BE2C (cell line): ENCODE measurements at regions not wholly inside any gene's neighbourhood (a gene's known extent, or its start where the extent isn't known, plus 50 kb on each side); places are given as distances from the start of the nearest gene placed in this dataset.
"Not testable (repeated sequence)": the region's sequence is repeated elsewhere in the genome, so short reads cannot be mapped to it uniquely, and the experiment has no call there.

Experiments used
- DNase-seq: peaks from one replicate; pipeline ENCODE4 v3.0.0-alpha.2; 2020
- H3K27me3 ChIP-seq: fragments of 250-450 bp; sonication (Bioruptor Pico); 2 replicates; pipeline ENCODE4 v1.5.1; 2020; ENCODE audit warnings: mild to moderate bottlenecking
- H3K36me3 ChIP-seq: fragments of 250-450 bp; sonication (Bioruptor Pico); 2 replicates; pipeline ENCODE4 v1.5.1; 2020; ENCODE audit warnings: mild to moderate bottlenecking
- H3K4me1 ChIP-seq: fragments of 250-450 bp; sonication (Bioruptor Pico); 2 replicates; pipeline ENCODE4 v1.5.1; 2020
- H3K4me3 ChIP-seq: 2 replicates; pipeline ENCODE4 v1.5.1; 2011; ENCODE audit warnings: low read depth, low read length
- H3K9me3 ChIP-seq: fragments of 250-450 bp; sonication (Bioruptor Pico); 2 replicates; pipeline ENCODE4 v1.5.1; 2020
- TF ChIP-seq, protein P1 (sequence below): IDR thresholded peaks from 2 replicates; pipeline ENCODE4 v1.5.1; 2012; ENCODE audit warnings: mild to moderate bottlenecking, low read depth, low read length

DNA sequence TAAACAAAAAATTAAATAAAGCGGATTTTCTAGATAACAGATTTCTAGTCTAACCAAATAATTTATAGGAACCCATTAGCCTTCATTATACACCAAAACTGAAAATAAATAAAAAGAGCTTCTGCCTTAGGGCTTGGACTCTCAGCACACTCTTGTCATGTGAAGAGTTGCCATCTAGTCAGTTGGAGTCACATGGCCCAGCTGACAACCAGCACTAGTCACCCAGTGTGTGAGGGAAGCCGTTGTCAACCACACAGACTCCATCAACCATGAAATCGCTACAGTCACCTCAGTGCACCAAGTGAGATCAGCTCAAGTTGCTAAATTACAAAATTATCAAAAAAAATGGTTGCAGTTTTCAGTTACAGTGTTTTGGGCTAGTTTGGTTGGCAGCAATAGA is 470.0 kb downstream of the GASK1B start:
- Histone ChIP-seq H3K4me1 (0 out of 2 replicates have a peak, but pooled peaks cover 3% of the 10 kb centered on the region), H3K36me3 (no peaks in the 10 kb centered on the region)

DNA sequence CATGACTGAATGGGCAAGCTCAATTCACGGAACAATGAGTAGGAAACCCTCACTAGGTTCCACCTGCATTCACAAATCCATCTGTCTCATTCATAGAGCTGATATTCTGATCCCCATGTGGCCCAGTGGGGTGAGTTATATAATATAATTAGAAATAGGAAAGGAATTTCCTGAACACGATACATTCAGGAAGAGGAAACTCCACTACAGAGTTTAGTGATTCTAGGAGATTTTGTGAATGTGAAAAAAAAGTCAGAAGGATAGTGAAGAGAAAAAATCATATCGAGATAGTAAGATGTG is 471.2 kb downstream of the GASK1B start:
- no peak overlapping the region for H3K4me3 ChIP-seq
- DNase-seq = no peak
- H3K9me3 ChIP-seq = no peaks in the 10 kb centered on the region
- TF ChIP-seq, protein P1, sequence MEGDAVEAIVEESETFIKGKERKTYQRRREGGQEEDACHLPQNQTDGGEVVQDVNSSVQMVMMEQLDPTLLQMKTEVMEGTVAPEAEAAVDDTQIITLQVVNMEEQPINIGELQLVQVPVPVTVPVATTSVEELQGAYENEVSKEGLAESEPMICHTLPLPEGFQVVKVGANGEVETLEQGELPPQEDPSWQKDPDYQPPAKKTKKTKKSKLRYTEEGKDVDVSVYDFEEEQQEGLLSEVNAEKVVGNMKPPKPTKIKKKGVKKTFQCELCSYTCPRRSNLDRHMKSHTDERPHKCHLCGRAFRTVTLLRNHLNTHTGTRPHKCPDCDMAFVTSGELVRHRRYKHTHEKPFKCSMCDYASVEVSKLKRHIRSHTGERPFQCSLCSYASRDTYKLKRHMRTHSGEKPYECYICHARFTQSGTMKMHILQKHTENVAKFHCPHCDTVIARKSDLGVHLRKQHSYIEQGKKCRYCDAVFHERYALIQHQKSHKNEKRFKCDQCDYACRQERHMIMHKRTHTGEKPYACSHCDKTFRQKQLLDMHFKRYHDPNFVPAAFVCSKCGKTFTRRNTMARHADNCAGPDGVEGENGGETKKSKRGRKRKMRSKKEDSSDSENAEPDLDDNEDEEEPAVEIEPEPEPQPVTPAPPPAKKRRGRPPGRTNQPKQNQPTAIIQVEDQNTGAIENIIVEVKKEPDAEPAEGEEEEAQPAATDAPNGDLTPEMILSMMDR = no peak
- 0 out of 2 replicates have a peak, but pooled peaks cover 3% of the 10 kb centered on the region for H3K4me1 ChIP-seq
- H3K27me3 ChIP-seq = no peaks in the 10 kb centered on the region
- no peaks in the 10 kb centered on the region for H3K36me3 ChIP-seq

More for the DNA sequence above, 470.0 kb downstream of the GASK1B start:
- DNase-seq = no peak
- H3K9me3 ChIP-seq = no peaks in the 10 kb centered on the region
- H3K4me3 ChIP-seq = no peak overlapping the region
- H3K27me3 ChIP-seq = no peaks in the 10 kb centered on the region
- TF ChIP-seq, protein P1 = no peak

DNA sequence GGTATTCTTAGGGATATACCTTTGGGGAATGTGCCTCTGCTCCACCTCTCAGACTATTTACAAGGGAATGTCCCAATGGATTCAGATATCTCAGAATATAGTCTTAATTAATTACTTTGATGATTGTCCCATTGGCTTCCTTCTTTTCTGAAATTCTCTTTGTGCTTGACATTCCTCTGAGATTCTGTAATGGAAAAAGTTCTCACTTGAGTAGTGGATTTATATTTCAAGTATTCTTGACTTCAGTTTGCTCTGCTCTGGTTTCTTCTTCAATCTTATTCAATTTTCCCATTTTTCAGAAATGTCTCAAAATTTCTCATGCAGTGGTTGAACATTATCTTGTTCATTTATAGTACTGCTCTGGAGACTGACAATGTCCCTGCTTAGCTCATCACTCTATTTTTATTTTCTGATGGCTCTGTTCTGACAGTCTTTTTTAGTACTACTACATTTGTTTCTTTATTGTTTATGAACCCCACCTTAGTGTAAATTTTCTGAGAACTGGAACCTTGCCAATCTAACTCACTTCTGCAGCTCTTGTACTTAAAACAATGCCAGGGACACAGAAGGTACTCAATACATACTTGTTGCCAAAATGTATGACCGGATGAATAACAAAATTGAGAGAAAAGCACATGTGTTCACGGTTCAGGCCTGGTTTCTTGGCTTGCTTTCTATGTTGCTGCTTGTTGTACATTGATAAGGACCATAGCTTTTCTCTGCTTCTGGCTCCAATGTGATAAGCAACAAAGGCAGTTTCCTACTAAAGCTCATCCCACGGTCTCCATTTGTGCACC is 471.7 kb downstream of the GASK1B start:
- H3K27me3 ChIP-seq = no peaks in the 10 kb centered on the region
- no peak overlapping the region for H3K4me3 ChIP-seq
- TF ChIP-seq, protein P1 = no peak
- no peaks in the 10 kb centered on the region for H3K36me3 ChIP-seq
- peak; percentile 14 for DNase-seq
- H3K9me3 ChIP-seq = no peaks in the 10 kb centered on the region
- 0 out of 2 replicates have a peak, but pooled peaks cover 3% of the 10 kb centered on the region for H3K4me1 ChIP-seq

DNA sequence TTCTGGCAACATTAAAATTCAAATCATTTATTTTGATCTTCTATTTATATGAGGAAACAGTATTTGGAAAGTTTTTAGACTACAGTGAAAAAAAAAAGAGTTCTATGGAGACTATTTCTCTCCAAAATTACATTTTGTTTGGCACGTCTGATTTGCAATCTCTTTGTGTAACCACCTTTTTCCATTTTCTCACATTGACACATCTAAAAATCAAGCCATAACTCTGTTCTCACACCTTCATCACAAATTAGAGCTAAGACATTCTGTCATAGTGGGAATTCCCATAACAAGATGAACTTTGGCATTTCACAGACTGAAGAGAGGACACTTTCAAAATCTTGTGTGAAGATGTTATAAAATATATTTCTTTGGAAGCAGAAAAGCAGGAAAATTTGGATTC is 468.9 kb downstream of the GRIA2 start:
- no peaks in the 10 kb centered on the region for H3K36me3 ChIP-seq
- H3K4me1 ChIP-seq = no peaks in the 10 kb centered on the region
- H3K9me3 ChIP-seq = no peaks in the 10 kb centered on the region
- H3K4me3 ChIP-seq = no peak overlapping the region
- H3K27me3 ChIP-seq = no peaks in the 10 kb centered on the region
- DNase-seq = no peak
- TF ChIP-seq, protein P1 = no peak

DNA sequence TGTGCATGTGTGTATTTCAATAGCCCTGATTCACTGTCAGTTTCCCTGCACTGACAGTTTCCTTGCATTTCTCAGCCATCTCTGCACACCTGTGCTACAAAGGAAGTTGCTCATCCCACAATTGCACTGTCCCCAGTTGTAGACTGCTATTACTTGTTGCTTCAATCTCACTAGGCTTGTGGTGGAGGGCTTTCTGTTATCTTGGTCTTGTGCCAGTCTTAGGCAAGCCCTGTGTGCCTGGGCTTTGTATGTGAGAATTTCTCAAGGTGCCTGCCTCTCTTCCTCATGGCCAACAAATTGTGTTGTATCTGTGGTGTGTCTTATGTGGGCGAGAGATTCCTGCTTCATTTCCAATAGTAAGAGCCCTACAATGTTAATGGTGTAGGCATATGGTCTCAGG is 467.4 kb downstream of the GRIA2 start:
- TF ChIP-seq, protein P1 = no peak
- H3K27me3 ChIP-seq = no peaks in the 10 kb centered on the region
- H3K4me1 ChIP-seq = no peaks in the 10 kb centered on the region
- no peak overlapping the region for H3K4me3 ChIP-seq
- H3K9me3 ChIP-seq = no peaks in the 10 kb centered on the region
- no peak for DNase-seq
- no peaks in the 10 kb centered on the region for H3K36me3 ChIP-seq

DNA sequence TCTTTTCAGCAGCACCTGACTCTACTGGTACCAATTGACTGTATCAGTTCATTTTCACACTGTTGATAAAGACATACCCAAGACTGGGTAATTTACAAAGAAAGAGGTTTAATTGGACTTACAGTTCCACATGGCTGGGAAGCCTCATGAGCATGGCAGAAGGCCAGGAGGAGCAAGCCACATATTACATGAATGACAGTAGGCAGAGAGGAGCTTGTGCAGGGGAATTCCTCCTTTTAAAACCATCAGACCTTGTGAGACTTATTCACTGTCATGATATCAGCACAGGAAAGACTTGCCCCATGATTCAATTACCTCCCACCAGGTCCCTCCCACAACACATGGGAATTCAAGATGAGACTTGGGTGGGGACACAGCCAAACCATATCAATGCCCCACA is 458.8 kb downstream of the GRIA2 start:
- H3K9me3 ChIP-seq, H3K4me3 ChIP-seq, H3K27me3 ChIP-seq, H3K36me3 ChIP-seq, H3K4me1 ChIP-seq: not testable (repeated sequence)
- DNase-seq = peak; percentile 12
